ENCODE measurements at regions not wholly inside any gene's neighbourhood (a gene's known extent, or its start where the extent isn't known, plus 50 kb on each side); places are given as distances from the start of the nearest gene placed in this dataset.
"Not testable (repeated sequence)": the region's sequence is repeated elsewhere in the genome, so short reads cannot be mapped to it uniquely, and the experiment has no call there.

DNA sequence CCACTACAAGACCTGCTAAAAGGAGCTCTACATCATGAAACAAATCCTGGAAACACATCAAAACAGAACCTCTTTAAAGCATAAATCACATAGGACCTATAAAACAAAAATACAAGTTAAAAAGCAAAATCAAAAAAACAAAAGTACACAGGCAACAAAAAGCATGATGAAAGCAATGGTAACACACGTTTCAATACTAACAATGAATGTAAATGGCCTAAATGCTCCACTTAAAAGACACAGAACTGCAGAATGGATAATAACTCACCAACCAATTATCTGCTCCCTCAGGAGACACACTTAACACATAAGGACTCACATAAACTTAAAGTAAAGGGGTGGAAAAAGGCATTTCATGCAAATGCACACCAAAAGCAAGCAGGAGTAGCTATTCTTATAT lies 66.1 kb upstream of the SSTR4 start:
- H3K27ac ChIP-seq (ENCODE audit: low read depth, low read length); H3K36me3 ChIP-seq (ENCODE audit: insufficient read depth, low read length); H3K27ac Mint-ChIP-seq; H3K4me1 ChIP-seq (ENCODE audit: insufficient read depth, low read length); H3K4me3 Mint-ChIP-seq; CTCF ChIA-PET; H3K9me3 Mint-ChIP-seq; POLR2A ChIA-PET; H3K9me3 ChIP-seq (ENCODE audit: low read length); DNase-seq; H3K27me3 ChIP-seq (ENCODE audit: insufficient read depth, low read length, poor library complexity, severe bottlenecking); H3K4me1 Mint-ChIP-seq; H3K4me3 ChIP-seq (ENCODE audit: low read length); H3K27me3 Mint-ChIP-seq; H3K36me3 Mint-ChIP-seq: not testable (repeated sequence)

DNA sequence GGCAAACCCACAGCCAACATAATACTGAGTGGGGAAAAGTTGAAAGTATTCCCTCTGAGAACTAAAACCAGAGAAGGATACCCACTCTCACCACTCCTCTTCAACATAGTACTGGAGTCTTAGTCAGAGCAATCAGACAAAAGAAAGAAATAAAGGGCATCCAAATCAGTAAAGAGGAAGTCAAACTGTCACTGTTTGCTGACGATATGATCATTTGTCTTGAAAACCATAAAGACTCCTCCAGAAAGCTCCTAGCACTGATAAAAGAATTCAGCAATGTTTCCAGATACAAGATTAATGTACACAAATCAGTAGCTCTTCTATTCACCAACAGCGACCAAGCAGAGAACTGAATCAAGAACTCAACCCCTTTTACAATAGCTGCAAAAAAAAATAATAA lies 64.0 kb upstream of the SSTR4 start:
- DNase-seq; H3K9me3 Mint-ChIP-seq; H3K27ac Mint-ChIP-seq; H3K4me3 Mint-ChIP-seq; H3K9me3 ChIP-seq (ENCODE audit: low read length); POLR2A ChIA-PET; H3K27me3 ChIP-seq (ENCODE audit: insufficient read depth, low read length, poor library complexity, severe bottlenecking); H3K36me3 Mint-ChIP-seq; H3K27me3 Mint-ChIP-seq; H3K27ac ChIP-seq (ENCODE audit: low read depth, low read length); H3K4me1 ChIP-seq (ENCODE audit: insufficient read depth, low read length); H3K36me3 ChIP-seq (ENCODE audit: insufficient read depth, low read length); CTCF ChIA-PET; H3K4me1 Mint-ChIP-seq; H3K4me3 ChIP-seq (ENCODE audit: low read length): not testable (repeated sequence)

DNA sequence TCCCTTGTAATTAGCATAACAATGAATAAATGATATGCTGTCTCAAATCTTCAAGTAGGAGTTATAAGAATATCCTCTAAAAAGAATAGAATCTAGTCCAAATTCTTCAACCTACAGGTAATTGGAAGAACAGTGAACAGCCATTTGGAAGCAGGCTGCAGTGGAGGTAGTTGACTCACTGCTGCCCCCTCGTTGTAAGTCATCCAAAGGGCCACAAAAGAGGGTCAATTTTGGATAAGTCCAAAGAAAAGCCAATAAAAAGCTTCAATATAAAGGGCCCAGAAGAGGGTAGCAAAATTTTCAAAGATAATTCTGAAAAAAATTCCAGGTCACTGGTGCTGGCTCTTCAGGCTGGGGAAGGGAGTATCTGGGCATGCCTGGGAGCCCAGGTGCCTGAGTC lies 60.8 kb upstream of the SSTR4 start:
- H3K9me3 Mint-ChIP-seq: peaks cover 0 to 2% (median 0%) of the 10 kb centered on the region in 5 donors
- CTCF ChIA-PET: no interaction called here
- no peak for DNase-seq

DNA sequence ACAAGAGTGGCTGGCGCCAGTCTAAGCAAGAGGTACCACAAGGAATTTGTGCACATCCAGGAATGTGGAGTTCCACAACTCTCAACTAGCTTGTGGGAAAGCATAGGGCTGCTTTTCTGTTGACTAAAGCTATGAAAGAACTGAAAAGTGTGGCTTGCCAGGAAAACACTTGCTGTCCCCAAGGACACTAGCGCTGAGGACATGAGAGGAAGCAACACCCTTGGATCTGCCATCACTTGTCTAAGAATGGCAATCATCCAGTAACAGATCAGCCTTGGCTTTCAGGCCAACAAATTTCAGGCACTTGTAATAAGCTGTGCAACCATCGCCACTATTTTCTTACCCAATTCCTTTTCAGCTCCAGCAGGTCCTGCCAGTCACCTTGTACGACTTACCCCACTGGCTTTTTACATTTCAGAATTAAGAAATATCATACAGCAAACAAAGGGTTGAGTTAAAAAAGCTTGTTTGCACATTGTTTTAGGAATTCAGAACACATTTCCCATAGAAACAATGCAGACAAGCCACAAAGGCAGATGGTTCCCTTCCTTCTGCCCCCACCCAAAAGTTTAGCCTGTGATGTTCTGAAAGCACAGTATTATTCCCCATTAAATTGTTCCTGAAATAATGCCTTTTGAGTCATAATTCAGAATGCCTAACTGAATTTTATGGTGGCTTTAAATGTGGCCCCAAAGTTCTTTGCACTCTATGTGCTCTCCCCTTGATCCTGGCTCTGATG lies 57.9 kb upstream of the SSTR4 start:
- CTCF ChIA-PET: no interaction called here

More for the DNA sequence above, 60.8 kb upstream of the SSTR4 start:
- Histone ChIP-seq H3K9me3 (ENCODE audit: low read length) (no peaks in the 10 kb centered on the region), H3K4me3 (ENCODE audit: low read length) (no peak overlapping the region), H3K27ac (ENCODE audit: low read depth, low read length) (no peak overlapping the region), H3K36me3 (ENCODE audit: insufficient read depth, low read length) (no peaks in the 10 kb centered on the region), H3K4me1 (ENCODE audit: insufficient read depth, low read length) (no peaks in the 10 kb centered on the region), H3K27me3 (ENCODE audit: insufficient read depth, low read length, poor library complexity, severe bottlenecking) (no peaks in the 10 kb centered on the region)
- Mint-ChIP-seq H3K27me3 (no peaks in the 10 kb centered on the region), H3K27ac (no peak overlapping the region), H3K4me1 (no peaks in the 10 kb centered on the region), H3K36me3 (no peaks in the 10 kb centered on the region), H3K4me3 (no peak overlapping the region)
- POLR2A ChIA-PET: no interaction called here

DNA sequence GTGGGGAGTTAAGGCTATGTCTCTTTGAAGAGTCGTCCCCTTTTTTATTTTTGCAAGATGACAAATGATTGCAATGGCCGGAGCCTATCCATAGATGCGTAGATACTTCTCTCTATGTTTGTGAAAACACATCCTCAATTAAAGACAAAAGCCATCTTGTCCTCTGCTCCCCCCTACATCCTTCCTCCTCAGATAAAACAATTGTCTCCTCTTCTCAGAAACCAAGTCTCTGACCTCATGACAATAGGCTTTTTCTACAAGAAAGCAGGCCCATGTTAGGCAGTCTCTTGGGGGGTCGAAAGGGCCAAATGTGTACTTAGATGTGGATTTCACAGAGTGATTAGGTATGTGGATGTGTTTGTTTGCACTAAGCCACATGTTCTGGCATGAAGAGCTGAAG lies 51.1 kb upstream of the SSTR4 start:
- CTCF ChIA-PET: no interaction called here
- no peaks in the 10 kb centered on the region for H3K36me3 ChIP-seq (ENCODE audit: insufficient read depth, low read length)

More for the DNA sequence above, 57.9 kb upstream of the SSTR4 start:
- no peaks in the 10 kb centered on the region for H3K9me3 ChIP-seq (ENCODE audit: low read length)
- Mint-ChIP-seq H3K27me3 (no peaks in the 10 kb centered on the region), H3K9me3 (peaks cover 0 to 7% (median 2%) of the 10 kb centered on the region in 5 donors), H3K36me3 (no peaks in the 10 kb centered on the region), H3K27ac (no peak overlapping the region), H3K4me1 (no peaks in the 10 kb centered on the region), H3K4me3 (no peak overlapping the region)
- H3K4me1 ChIP-seq (ENCODE audit: insufficient read depth, low read length): no peaks in the 10 kb centered on the region
- H3K27me3 ChIP-seq (ENCODE audit: insufficient read depth, low read length, poor library complexity, severe bottlenecking): no peaks in the 10 kb centered on the region
- H3K4me3 ChIP-seq (ENCODE audit: low read length): no peak overlapping the region
- no peak for DNase-seq
- POLR2A ChIA-PET: no interaction called here
- H3K36me3 ChIP-seq (ENCODE audit: insufficient read depth, low read length): no peaks in the 10 kb centered on the region
- no peak overlapping the region for H3K27ac ChIP-seq (ENCODE audit: low read depth, low read length)

DNA sequence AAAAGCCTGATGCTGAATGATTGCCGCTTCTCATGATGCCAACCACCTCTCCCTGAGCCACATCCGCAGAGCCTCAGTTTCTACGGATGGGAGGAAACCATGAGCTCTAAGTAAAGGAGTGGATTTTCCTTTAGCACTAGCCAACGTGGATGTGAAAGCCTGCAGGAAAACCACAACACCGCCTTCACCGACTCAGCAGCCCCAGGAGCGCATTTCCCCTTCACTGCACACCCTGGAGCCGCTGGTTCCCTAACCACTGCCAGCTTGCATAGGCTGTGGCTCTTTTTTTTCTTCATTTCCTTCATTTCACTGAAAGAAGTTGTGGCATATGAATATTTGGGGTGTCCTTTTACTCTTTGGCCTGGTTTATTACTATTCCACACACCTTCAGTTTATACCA lies 50.5 kb upstream of the SSTR4 start:
- Histone ChIP-seq H3K4me3 (ENCODE audit: low read length) (no peak overlapping the region), H3K4me1 (ENCODE audit: insufficient read depth, low read length) (no peaks in the 10 kb centered on the region), H3K27me3 (ENCODE audit: insufficient read depth, low read length, poor library complexity, severe bottlenecking) (peaks cover 5% of the 10 kb centered on the region), H3K36me3 (ENCODE audit: insufficient read depth, low read length) (no peaks in the 10 kb centered on the region), H3K27ac (ENCODE audit: low read depth, low read length) (no peak overlapping the region), H3K9me3 (ENCODE audit: low read length) (no peaks in the 10 kb centered on the region)
- no peak overlapping the region for H3K4me3 Mint-ChIP-seq
- CTCF ChIA-PET: no interaction called here
- DNase-seq: no peak
- H3K27ac Mint-ChIP-seq: no peak overlapping the region
- H3K36me3 Mint-ChIP-seq: no peaks in the 10 kb centered on the region
- peaks cover 0 to 2% of the 10 kb centered on the region in 2 donors for H3K27me3 Mint-ChIP-seq
- POLR2A ChIA-PET: no interaction called here
- peaks cover 0 to 13% (median 3%) of the 10 kb centered on the region in 5 donors for H3K9me3 Mint-ChIP-seq
- H3K4me1 Mint-ChIP-seq: no peaks in the 10 kb centered on the region

More for the DNA sequence above, 51.1 kb upstream of the SSTR4 start:
- no peak for DNase-seq
- no peak overlapping the region for H3K4me3 Mint-ChIP-seq
- H3K27me3 Mint-ChIP-seq: peaks cover 0 to 2% of the 10 kb centered on the region in 2 donors
- POLR2A ChIA-PET: no interaction called here
- H3K9me3 ChIP-seq (ENCODE audit: low read length): no peaks in the 10 kb centered on the region
- H3K4me3 ChIP-seq (ENCODE audit: low read length): no peak overlapping the region
- no peaks in the 10 kb centered on the region for H3K4me1 ChIP-seq (ENCODE audit: insufficient read depth, low read length)
- peaks cover 5% of the 10 kb centered on the region for H3K27me3 ChIP-seq (ENCODE audit: insufficient read depth, low read length, poor library complexity, severe bottlenecking)
- H3K27ac ChIP-seq (ENCODE audit: low read depth, low read length): no peak overlapping the region
- H3K36me3 Mint-ChIP-seq: no peaks in the 10 kb centered on the region
- H3K27ac Mint-ChIP-seq: no peak overlapping the region
- peaks cover 0 to 13% (median 3%) of the 10 kb centered on the region in 5 donors for H3K9me3 Mint-ChIP-seq
- no peaks in the 10 kb centered on the region for H3K4me1 Mint-ChIP-seq

DNA sequence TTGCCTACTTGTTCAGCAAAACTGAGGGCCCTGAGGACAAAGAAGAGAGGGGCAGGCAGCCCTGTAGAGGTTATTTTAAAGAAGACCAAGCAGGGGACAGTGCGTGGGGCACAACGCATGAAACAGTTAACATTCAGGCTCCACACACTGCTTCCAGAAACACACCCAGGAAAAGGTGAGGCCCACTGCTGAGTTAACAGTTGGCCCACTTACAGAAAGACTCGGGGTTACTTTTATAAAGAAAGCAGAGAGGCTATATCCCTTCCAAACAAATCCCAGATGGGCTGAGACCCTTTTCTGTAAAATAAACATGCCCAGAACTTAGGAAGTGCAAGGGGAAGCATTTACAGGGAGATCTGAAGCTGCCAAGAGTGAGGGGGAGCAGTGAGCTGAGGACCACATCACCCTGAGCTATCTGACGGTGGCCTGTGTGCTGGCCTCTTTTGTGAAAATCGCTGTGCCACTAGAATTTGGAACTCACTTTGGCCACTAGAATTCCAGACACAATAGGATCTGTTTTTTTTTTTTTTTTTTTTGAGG lies 49.8 kb upstream of the SSTR4 start:
- DNase-seq: no peak
- H3K27ac Mint-ChIP-seq: no peak overlapping the region
- Histone ChIP-seq H3K27ac (ENCODE audit: low read depth, low read length) (no peak overlapping the region), H3K4me1 (ENCODE audit: insufficient read depth, low read length) (no peaks in the 10 kb centered on the region), H3K4me3 (ENCODE audit: low read length) (no peak overlapping the region), H3K27me3 (ENCODE audit: insufficient read depth, low read length, poor library complexity, severe bottlenecking) (peaks cover 5% of the 10 kb centered on the region), H3K36me3 (ENCODE audit: insufficient read depth, low read length) (no peaks in the 10 kb centered on the region), H3K9me3 (ENCODE audit: low read length) (no peaks in the 10 kb centered on the region)
- ChIA-PET CTCF (no interaction called here), POLR2A (no interaction called here)
- H3K27me3 Mint-ChIP-seq: peaks cover 0 to 2% of the 10 kb centered on the region in 2 donors
- peaks cover 0 to 12% (median 3%) of the 10 kb centered on the region in 5 donors for H3K9me3 Mint-ChIP-seq
- no peaks in the 10 kb centered on the region for H3K4me1 Mint-ChIP-seq
- no peaks in the 10 kb centered on the region for H3K36me3 Mint-ChIP-seq
- no peak overlapping the region for H3K4me3 Mint-ChIP-seq
